ENCODE measurements at regions not wholly inside any gene's neighbourhood (a gene's known extent, or its start where the extent isn't known, plus 50 kb on each side); places are given as distances from the start of the nearest gene placed in this dataset.

- no peak overlapping the region for H3K4me3 ChIP-seq (ENCODE audit: low read length)
- DNase-seq (ENCODE audit: low read depth), result no peak
- TF ChIP-seq, protein P1, sequence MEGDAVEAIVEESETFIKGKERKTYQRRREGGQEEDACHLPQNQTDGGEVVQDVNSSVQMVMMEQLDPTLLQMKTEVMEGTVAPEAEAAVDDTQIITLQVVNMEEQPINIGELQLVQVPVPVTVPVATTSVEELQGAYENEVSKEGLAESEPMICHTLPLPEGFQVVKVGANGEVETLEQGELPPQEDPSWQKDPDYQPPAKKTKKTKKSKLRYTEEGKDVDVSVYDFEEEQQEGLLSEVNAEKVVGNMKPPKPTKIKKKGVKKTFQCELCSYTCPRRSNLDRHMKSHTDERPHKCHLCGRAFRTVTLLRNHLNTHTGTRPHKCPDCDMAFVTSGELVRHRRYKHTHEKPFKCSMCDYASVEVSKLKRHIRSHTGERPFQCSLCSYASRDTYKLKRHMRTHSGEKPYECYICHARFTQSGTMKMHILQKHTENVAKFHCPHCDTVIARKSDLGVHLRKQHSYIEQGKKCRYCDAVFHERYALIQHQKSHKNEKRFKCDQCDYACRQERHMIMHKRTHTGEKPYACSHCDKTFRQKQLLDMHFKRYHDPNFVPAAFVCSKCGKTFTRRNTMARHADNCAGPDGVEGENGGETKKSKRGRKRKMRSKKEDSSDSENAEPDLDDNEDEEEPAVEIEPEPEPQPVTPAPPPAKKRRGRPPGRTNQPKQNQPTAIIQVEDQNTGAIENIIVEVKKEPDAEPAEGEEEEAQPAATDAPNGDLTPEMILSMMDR (conservative IDR thresholded peaks at IDR 0.05; ENCODE audit: low read length), result no peak
Observed at GRCh38 chr4:121526509-121526908, 145.7 kb upstream of the QRFPR start.

DNA sequence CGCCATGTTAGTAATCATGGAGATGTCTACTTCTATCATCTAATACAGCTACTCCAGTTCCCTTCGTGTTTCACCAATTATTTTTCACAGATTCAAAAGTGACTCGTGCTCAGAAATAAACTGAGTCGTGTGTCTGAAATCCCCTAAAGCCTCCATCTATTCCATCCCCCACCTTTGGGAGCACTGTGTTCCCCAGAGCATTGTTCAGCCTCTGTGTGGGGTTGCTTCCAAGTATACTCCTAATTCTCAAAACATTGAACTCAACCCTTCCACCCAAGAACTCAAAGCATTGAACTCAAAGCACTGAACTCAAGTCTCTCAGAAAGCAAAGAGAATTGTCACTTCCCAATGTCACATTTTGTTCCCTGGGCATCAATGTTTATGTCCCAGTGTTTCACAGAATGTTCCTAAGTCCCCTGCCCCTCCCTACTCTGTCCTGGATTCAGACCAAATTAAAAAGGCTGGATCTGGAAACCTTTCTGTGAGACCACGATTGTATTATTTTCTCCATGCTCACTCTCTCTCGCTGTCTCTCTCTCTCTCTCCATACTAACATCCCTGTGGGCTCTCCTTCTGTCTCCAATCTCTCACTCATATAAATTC, 138.5 kb upstream of the QRFPR start:
- TF ChIP-seq, protein P1 (conservative IDR thresholded peaks at IDR 0.05; ENCODE audit: low read length), result no peak

DNA sequence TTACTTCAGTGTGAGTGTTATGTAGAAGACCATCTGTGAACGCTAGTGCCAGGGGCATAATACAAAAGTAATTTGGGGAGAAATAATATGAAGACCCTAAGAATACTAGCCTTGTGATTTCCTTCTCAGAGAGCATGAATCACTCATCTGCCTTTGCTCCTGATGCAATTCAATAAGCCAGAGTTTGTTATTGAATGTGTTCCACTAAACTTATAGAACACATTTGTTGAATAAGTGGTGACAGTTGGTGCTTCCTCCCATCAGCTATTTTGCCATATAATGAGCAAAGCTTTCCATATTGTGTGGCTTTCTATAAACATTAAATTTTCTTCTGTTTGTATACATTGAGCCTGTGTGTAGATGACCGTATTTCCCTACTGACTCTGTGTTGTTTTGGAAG, 136.4 kb upstream of the QRFPR start:
- TF ChIP-seq, protein P1 (conservative IDR thresholded peaks at IDR 0.05; ENCODE audit: low read length), result no peak
- DNase-seq (ENCODE audit: low read depth), result no peak
- H3K4me3 ChIP-seq (ENCODE audit: low read length), result no peak overlapping the region

More for the DNA sequence above, 138.5 kb upstream of the QRFPR start:
- no peak overlapping the region for H3K4me3 ChIP-seq (ENCODE audit: low read length)
- no peak for DNase-seq (ENCODE audit: low read depth)

GRCh38 chr4:121514443-121514842, 133.6 kb upstream of the QRFPR start:
- TF ChIP-seq, protein P1 (conservative IDR thresholded peaks at IDR 0.05; ENCODE audit: low read length), result no peak
- DNase-seq (ENCODE audit: low read depth), result no peak
- no peak overlapping the region for H3K4me3 ChIP-seq (ENCODE audit: low read length)

DNA sequence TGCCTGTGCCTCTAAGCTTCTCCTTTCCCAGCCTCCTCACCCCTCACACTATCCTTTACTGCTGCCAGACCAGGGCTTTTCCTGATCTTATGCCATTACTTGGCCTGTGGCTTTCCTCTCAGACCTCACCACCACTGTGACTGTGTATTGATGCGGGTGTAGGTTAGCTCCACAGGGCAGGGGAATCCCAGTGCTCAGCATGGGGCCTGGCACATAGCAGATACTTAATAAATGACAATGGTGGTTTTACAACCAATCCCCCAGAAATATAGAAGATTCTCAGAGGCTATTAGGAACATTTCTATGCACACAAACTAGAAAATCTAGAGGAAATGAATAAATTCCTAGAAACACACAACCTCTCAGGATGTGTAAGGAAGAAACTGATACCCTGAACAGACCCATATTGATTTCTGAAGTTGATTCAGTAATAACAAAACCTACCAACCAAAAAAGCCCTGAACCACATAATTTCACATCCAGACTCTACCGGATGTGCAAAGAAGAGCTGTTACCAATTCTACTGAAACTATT, 129.6 kb upstream of the QRFPR start:
- TF ChIP-seq, protein P1 (conservative IDR thresholded peaks at IDR 0.05; ENCODE audit: low read length), result no peak
- DNase-seq (ENCODE audit: low read depth), result no peak
- no peak overlapping the region for H3K4me3 ChIP-seq (ENCODE audit: low read length)

DNA sequence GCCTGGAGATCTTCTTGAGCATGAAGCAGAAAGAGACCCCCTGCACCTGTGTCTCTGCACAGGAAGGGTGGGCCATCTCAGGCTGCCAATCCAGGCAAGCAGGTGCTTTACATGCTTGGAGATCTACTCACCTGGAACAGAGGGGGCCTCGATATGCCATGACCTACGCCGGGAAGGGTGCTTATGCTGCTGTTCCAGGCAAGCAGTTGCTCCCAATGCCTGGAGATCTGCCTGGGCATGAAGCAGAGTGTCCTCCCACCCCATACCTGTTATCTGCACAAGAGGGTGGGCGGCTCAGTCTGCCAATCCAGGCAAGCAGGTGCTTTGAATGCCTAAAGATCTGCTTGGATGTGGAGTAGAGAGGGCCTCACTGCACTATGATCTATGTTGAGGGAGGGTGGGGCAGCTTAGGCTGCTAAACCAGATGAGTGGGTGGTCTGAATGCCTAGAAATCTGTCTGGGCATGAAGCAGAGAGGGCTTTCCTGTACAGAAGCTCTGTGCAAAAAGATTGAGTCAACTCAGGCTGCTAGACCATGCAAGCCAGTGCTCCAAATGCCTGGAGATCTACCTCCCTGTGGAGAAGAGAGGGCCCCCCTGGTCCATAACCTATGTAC, 104.5 kb upstream of the QRFPR start:
- no peak overlapping the region for H3K4me3 ChIP-seq (ENCODE audit: low read length)

More for the DNA sequence above, 104.5 kb upstream of the QRFPR start:
- DNase-seq (ENCODE audit: low read depth), result no peak
- TF ChIP-seq, protein P1 (conservative IDR thresholded peaks at IDR 0.05; ENCODE audit: low read length), result no peak

Data from AG10803 (cell line).